Upper lobe of left lung (tissue), 6 donors: ENCODE measurements at regions not wholly inside any gene's neighbourhood (a gene's known extent, or its start where the extent isn't known, plus 50 kb on each side); places are given as distances from the start of the nearest gene placed in this dataset.

Experiments
- ATAC-seq, 2 donors: fragments of 200-7000 bp; cut with Tn5 transposase; one replicate each; pipeline ENCODE4 v1.9.1; 2022; ENCODE audit warnings: mild to moderate bottlenecking in 2 of 2, moderate library complexity in 2 of 2; ENCODE audit not compliant: low FRiP score in 2 of 2
- DNase-seq, 2 donors: peaks; one replicate each; pipeline ENCODE4 v3.0.0-alpha.2; 2019 to 2020
- H3K27ac ChIP-seq, 4 donors: fragments of 200-600 bp; sonication (generic); one replicate each; pipeline ENCODE4 v1.5.1; 2016 to 2019
- H3K27me3 ChIP-seq, 4 donors: fragments of 200-600 bp; sonication (generic); one replicate each; pipeline ENCODE4 v1.5.1; 2017 to 2019
- H3K36me3 ChIP-seq, 4 donors: fragments of 200-600 bp; sonication (generic); one replicate each; pipeline ENCODE4 v1.5.1; 2016 to 2019
- H3K4me1 ChIP-seq, 4 donors: fragments of 200-600 bp; sonication (generic); one replicate each; pipeline ENCODE4 v1.5.1; 2018 to 2019
- H3K4me3 ChIP-seq, 4 donors: fragments of 200-600 bp; sonication (generic); one replicate each; pipeline ENCODE4 v1.5.1; 2017 to 2019; ENCODE audit warnings: mild to moderate bottlenecking in 2 of 4, moderate library complexity in 1 of 4
- H3K9me3 ChIP-seq, 4 donors: fragments of 200-600 bp; sonication (generic); one replicate each; pipeline ENCODE4 v1.5.1; 2018 to 2019
- CTCF ChIP-seq, 6 experiments: fragments of 450-650 bp in 4 of 6; fragments of 200-600 bp in 2 of 6; sonication (generic) in 2 of 6; IDR thresholded peaks; one replicate each; pipeline ENCODE4 v1.5.1; 2016 to 2019; ENCODE audit warnings: antibody characterized with exemption in 6 of 6
- EP300 ChIP-seq, 4 donors: sonication (generic); formaldehyde crosslinking; IDR thresholded peaks; one replicate each; pipeline ENCODE4 v1.5.1; 2017; ENCODE audit warnings: antibody characterized with exemption in 4 of 4, control low read depth in 2 of 4
- POLR2A ChIP-seq, 4 donors: fragments of 450-650 bp; IDR thresholded peaks; one replicate each; pipeline ENCODE4 v1.5.1; 2016 to 2017; ENCODE audit warnings: antibody characterized with exemption in 4 of 4, mild to moderate bottlenecking in 2 of 4
- POLR2AphosphoS5 ChIP-seq, 2 donors: sonication (generic); formaldehyde crosslinking; IDR thresholded peaks; one replicate each; pipeline ENCODE4 v1.5.1; 2017; ENCODE audit warnings: antibody characterized with exemption in 2 of 2
- WGBS, 2 donors: methylation state at CpG; one replicate each; pipeline ENCODE4 v1.1.5; 2017 to 2018; 5-methylcytosine and 5-hydroxymethylcytosine counted together
- donor health status: DM: no; HTN: no; CAD: no; lungs with moderate emphysema.
- donor health status: DM: no; HTN: yes; CAD: no; lungs with severe emphysema.

- Histone ChIP-seq H3K27me3 (no peaks in the 10 kb centered on the region), H3K27ac (no peak overlapping the region), H3K9me3 (no peaks in the 10 kb centered on the region), H3K36me3 (no peaks in the 10 kb centered on the region), H3K4me3 (no peak overlapping the region), H3K4me1 (no peaks in the 10 kb centered on the region)
- TF ChIP-seq EP300 (IDR thresholded peaks at IDR 0.05), result no peak
- TF ChIP-seq POLR2AphosphoS5 (IDR thresholded peaks at IDR 0.05), result no peak
- TF ChIP-seq CTCF (IDR thresholded peaks at IDR 0.05), result no peak
- TF ChIP-seq POLR2A (IDR thresholded peaks at IDR 0.05), result no peak
- WGBS, 2 donors, result 95 to 98% methylated on average over 1 of the region's 1 CpG
- ATAC-seq (no peak), DNase-seq (no peak)
These were observed 266.2 kb downstream of the SPATA31D1 start for GRCh38 chr9:82254646-82255367.

- no peak for DNase-seq
- Histone ChIP-seq H3K36me3 (no peaks in the 10 kb centered on the region), H3K27ac (no peak overlapping the region), H3K27me3 (no peaks in the 10 kb centered on the region), H3K9me3 (no peaks in the 10 kb centered on the region), H3K4me3 (no peak overlapping the region), H3K4me1 (no peaks in the 10 kb centered on the region)
- no peak for ATAC-seq
- 73 to 75% methylated on average over 10 of the region's 10 CpGs for WGBS, 2 donors
- TF ChIP-seq POLR2A (IDR thresholded peaks at IDR 0.05) (no peak), POLR2AphosphoS5 (IDR thresholded peaks at IDR 0.05) (no peak), EP300 (IDR thresholded peaks at IDR 0.05) (no peak), CTCF (IDR thresholded peaks at IDR 0.05) (no peak)
These were observed 267.1 kb downstream of the SPATA31D1 start for GRCh38 chr9:82255481-82256176.

GRCh38 chr9:82260691-82261090 is 272.1 kb downstream of the SPATA31D1 start:
- H3K4me1 ChIP-seq, result no peaks in the 10 kb centered on the region
- H3K4me3 ChIP-seq, result no peak overlapping the region
- no peak overlapping the region for H3K27ac ChIP-seq
- no peaks in the 10 kb centered on the region for H3K27me3 ChIP-seq
- no peak for ATAC-seq
- H3K36me3 ChIP-seq, result no peaks in the 10 kb centered on the region
- H3K9me3 ChIP-seq, result no peaks in the 10 kb centered on the region
- no peak for DNase-seq
- TF ChIP-seq POLR2A (IDR thresholded peaks at IDR 0.05) (no peak), EP300 (IDR thresholded peaks at IDR 0.05) (no peak), POLR2AphosphoS5 (IDR thresholded peaks at IDR 0.05) (no peak), CTCF (IDR thresholded peaks at IDR 0.05) (no peak)
- 71 to 74% methylated on average over 2 of the region's 2 CpGs for WGBS, 2 donors

- TF ChIP-seq EP300 (IDR thresholded peaks at IDR 0.05), result no peak
- no peak for TF ChIP-seq POLR2AphosphoS5 (IDR thresholded peaks at IDR 0.05)
- no peak for TF ChIP-seq POLR2A (IDR thresholded peaks at IDR 0.05)
- no peak for TF ChIP-seq CTCF (IDR thresholded peaks at IDR 0.05)
- Histone ChIP-seq H3K9me3 (no peaks in the 10 kb centered on the region), H3K36me3 (no peaks in the 10 kb centered on the region), H3K4me1 (no peaks in the 10 kb centered on the region), H3K4me3 (no peak overlapping the region), H3K27ac (no peak overlapping the region), H3K27me3 (no peaks in the 10 kb centered on the region)
- DNase-seq (no peak), ATAC-seq (no peak)
- 88 to 89% methylated on average over 1 of the region's 1 CpG for WGBS, 2 donors
These were observed 275.0 kb downstream of the SPATA31D1 start for GRCh38 chr9:82263619-82264018.
